ENCODE measurements at regions not wholly inside any gene's neighbourhood (a gene's known extent, or its start where the extent isn't known, plus 50 kb on each side); places are given as distances from the start of the nearest gene placed in this dataset.

DNA sequence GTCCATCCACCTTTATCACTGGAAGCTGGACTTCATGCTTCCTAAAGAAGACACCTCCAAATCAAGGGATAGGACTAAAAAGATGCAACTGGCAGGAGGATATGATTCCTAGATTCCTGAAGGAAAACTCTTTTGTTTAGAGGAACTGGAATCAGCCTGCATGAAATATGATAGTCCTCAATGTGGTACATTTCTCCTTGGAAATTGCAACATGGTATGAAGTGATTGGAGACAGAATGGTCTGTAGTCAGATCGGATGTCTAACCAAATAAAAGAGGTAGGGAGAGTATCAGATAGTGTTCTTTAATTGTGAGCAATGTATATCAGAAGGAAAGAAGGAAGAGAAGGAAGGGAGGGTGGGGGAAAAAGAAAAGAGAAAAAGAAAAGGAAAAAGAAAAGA lies 116.1 kb upstream of the FSTL4 start:
- DNase-seq (ENCODE audit: low read depth, low spot score) (no peak), FAIRE-seq (no peak)
- H3K27me3 ChIP-seq (ENCODE audit: control insufficient read depth, extremely low read depth, insufficient read depth, low read length) = peaks cover 4% of the 10 kb centered on the region
- no peaks in the 10 kb centered on the region for H4K20me1 ChIP-seq (ENCODE audit: control insufficient read depth, extremely low read depth, insufficient read depth, low read length)
- H3K9me3 ChIP-seq (ENCODE audit: control insufficient read depth, low read depth, low read length) = no peaks in the 10 kb centered on the region
- no peak overlapping the region for H3K4me2 ChIP-seq (ENCODE audit: control insufficient read depth, extremely low read depth, insufficient read depth, low read depth, low read length)
- no peaks in the 10 kb centered on the region for H3K4me1 ChIP-seq (ENCODE audit: control insufficient read depth, extremely low read depth, insufficient read depth, low read length)
- dilution Hi-C loops (cut with MboI; ENCODE audit: extremely low pct_ligation_motif_present, low sequenced_read_pairs) = no loop called here
- no peak overlapping the region for H3K27ac ChIP-seq (ENCODE audit: control insufficient read depth, insufficient read depth, low read length)
- no peaks in the 10 kb centered on the region for H3K9me1 ChIP-seq (ENCODE audit: control insufficient read depth, extremely low read depth, insufficient read depth, low read length)
- no peak overlapping the region for H3K9ac ChIP-seq (ENCODE audit: control insufficient read depth, extremely low read depth, insufficient read depth, low read length)
- H3K4me3 ChIP-seq (ENCODE audit: control insufficient read depth in 2 of 3, extremely low read depth in 1 of 3, insufficient read depth in 2 of 3, low read depth in 1 of 3, low read length in 3 of 3) = no peak overlapping the region
- no peaks in the 10 kb centered on the region for H3K36me3 ChIP-seq (ENCODE audit: control insufficient read depth in 2 of 2, extremely low read depth in 1 of 2, insufficient read depth in 2 of 2, low read length in 2 of 2)
- TF ChIP-seq, protein P1, sequence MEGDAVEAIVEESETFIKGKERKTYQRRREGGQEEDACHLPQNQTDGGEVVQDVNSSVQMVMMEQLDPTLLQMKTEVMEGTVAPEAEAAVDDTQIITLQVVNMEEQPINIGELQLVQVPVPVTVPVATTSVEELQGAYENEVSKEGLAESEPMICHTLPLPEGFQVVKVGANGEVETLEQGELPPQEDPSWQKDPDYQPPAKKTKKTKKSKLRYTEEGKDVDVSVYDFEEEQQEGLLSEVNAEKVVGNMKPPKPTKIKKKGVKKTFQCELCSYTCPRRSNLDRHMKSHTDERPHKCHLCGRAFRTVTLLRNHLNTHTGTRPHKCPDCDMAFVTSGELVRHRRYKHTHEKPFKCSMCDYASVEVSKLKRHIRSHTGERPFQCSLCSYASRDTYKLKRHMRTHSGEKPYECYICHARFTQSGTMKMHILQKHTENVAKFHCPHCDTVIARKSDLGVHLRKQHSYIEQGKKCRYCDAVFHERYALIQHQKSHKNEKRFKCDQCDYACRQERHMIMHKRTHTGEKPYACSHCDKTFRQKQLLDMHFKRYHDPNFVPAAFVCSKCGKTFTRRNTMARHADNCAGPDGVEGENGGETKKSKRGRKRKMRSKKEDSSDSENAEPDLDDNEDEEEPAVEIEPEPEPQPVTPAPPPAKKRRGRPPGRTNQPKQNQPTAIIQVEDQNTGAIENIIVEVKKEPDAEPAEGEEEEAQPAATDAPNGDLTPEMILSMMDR (optimal IDR thresholded peaks at IDR 0.05 in 1 of 3, IDR thresholded peaks at IDR 0.05 in 1 of 3, conservative IDR thresholded peaks at IDR 0.05 in 1 of 3; ENCODE audit: extremely low read depth in 1 of 3, insufficient read depth in 2 of 3, low read length in 3 of 3) = no peak
- no peak for TF ChIP-seq EZH2 (IDR thresholded peaks at IDR 0.05; ENCODE audit: low read length)
- no peak overlapping the region for H2AFZ ChIP-seq (ENCODE audit: control insufficient read depth, low read length)
- no peaks in the 10 kb centered on the region for H3K79me2 ChIP-seq (ENCODE audit: control insufficient read depth, insufficient read depth, low read length)

DNA sequence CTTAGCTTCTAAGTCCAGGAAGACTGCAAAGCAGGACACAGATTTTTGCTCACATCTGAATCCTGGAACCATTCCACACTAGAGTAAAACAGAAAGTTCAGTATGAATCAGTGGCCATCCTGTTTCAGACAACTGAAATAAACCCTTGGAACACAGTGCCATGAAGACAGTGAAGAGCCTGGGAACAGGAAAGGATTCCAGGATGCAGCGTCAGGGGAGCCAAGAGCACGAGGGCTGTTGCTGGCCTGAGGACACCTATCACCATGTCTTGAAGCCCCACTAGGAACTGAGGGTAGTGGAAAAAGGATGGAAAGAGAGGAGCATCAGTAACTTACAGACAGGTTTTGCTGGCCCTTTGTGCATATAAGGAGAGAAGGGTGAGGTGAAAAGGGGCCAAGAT lies 115.3 kb upstream of the FSTL4 start:
- no peaks in the 10 kb centered on the region for H3K79me2 ChIP-seq (ENCODE audit: control insufficient read depth, insufficient read depth, low read length)
- DNase-seq (ENCODE audit: low read depth, low spot score) = no peak
- H2AFZ ChIP-seq (ENCODE audit: control insufficient read depth, low read length) = no peak overlapping the region
- no peak overlapping the region for H3K9ac ChIP-seq (ENCODE audit: control insufficient read depth, extremely low read depth, insufficient read depth, low read length)
- H3K4me2 ChIP-seq (ENCODE audit: control insufficient read depth, extremely low read depth, insufficient read depth, low read depth, low read length) = no peak overlapping the region
- TF ChIP-seq EZH2 (IDR thresholded peaks at IDR 0.05; ENCODE audit: low read length) = no peak
- TF ChIP-seq, protein P1 (optimal IDR thresholded peaks at IDR 0.05 in 1 of 3, IDR thresholded peaks at IDR 0.05 in 1 of 3, conservative IDR thresholded peaks at IDR 0.05 in 1 of 3; ENCODE audit: extremely low read depth in 1 of 3, insufficient read depth in 2 of 3, low read length in 3 of 3) = no peak
- no peak overlapping the region for H3K27ac ChIP-seq (ENCODE audit: control insufficient read depth, insufficient read depth, low read length)
- no peaks in the 10 kb centered on the region for H3K9me1 ChIP-seq (ENCODE audit: control insufficient read depth, extremely low read depth, insufficient read depth, low read length)
- H3K36me3 ChIP-seq (ENCODE audit: control insufficient read depth in 2 of 2, extremely low read depth in 1 of 2, insufficient read depth in 2 of 2, low read length in 2 of 2) = no peaks in the 10 kb centered on the region
- no peaks in the 10 kb centered on the region for H3K9me3 ChIP-seq (ENCODE audit: control insufficient read depth, low read depth, low read length)
- H3K27me3 ChIP-seq (ENCODE audit: control insufficient read depth, extremely low read depth, insufficient read depth, low read length) = peaks cover 4% of the 10 kb centered on the region
- dilution Hi-C loops (cut with MboI; ENCODE audit: extremely low pct_ligation_motif_present, low sequenced_read_pairs) = no loop called here
- no peaks in the 10 kb centered on the region for H3K4me1 ChIP-seq (ENCODE audit: control insufficient read depth, extremely low read depth, insufficient read depth, low read length)
- no peak for FAIRE-seq
- no peaks in the 10 kb centered on the region for H4K20me1 ChIP-seq (ENCODE audit: control insufficient read depth, extremely low read depth, insufficient read depth, low read length)
- no peak overlapping the region for H3K4me3 ChIP-seq (ENCODE audit: control insufficient read depth in 2 of 3, extremely low read depth in 1 of 3, insufficient read depth in 2 of 3, low read depth in 1 of 3, low read length in 3 of 3)
